Liver (tissue), 3 donors: ENCODE measurements at regions not wholly inside any gene's neighbourhood (a gene's known extent, or its start where the extent isn't known, plus 50 kb on each side); places are given as distances from the start of the nearest gene placed in this dataset.

Source experiments
- HNF4G ChIP-seq: IDR thresholded peaks from 2 replicates; pipeline ENCODE4 v1.6.1; 2016; ENCODE audit warnings: antibody characterized with exemption
- TF ChIP-seq, protein P1 (sequence below): fragments of 150-350 bp; IDR thresholded peaks from 2 replicates; pipeline ENCODE4 v1.5.1; 2017; ENCODE audit warnings: improper control_type of control experiment, low read depth, low read length; ENCODE audit not compliant: missing input control
- donor health status: healthy.
- donor health status: healthy.

DNA sequence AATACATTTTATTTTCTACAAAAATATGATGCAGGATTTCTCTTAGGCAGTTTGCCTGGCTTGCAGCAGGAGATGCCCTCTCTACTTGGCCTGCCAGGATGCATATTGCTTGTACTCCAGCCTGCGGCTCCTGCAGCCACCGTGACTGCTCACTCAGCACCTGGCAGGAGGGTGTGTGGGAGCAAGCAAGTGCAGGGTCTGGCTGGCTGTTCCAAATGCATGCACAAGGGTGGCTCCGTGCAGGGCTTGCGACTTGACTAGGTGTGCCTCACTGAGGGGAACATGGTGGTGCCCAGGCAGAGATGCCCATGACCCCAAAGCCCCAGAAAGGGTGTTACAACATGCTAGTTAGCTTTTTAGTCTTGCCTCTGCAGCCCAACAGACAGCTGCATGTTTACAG, 1240.2 kb upstream of the ALCAM start:
- TF ChIP-seq, protein P1, sequence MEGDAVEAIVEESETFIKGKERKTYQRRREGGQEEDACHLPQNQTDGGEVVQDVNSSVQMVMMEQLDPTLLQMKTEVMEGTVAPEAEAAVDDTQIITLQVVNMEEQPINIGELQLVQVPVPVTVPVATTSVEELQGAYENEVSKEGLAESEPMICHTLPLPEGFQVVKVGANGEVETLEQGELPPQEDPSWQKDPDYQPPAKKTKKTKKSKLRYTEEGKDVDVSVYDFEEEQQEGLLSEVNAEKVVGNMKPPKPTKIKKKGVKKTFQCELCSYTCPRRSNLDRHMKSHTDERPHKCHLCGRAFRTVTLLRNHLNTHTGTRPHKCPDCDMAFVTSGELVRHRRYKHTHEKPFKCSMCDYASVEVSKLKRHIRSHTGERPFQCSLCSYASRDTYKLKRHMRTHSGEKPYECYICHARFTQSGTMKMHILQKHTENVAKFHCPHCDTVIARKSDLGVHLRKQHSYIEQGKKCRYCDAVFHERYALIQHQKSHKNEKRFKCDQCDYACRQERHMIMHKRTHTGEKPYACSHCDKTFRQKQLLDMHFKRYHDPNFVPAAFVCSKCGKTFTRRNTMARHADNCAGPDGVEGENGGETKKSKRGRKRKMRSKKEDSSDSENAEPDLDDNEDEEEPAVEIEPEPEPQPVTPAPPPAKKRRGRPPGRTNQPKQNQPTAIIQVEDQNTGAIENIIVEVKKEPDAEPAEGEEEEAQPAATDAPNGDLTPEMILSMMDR = no peak
- no peak for TF ChIP-seq HNF4G
